KMS-11 (cell line): ENCODE measurements at regions not wholly inside any gene's neighbourhood (a gene's known extent, or its start where the extent isn't known, plus 50 kb on each side); places are given as distances from the start of the nearest gene placed in this dataset.

ENCODE experiments used
- H2AFZ ChIP-seq: fragments of 200-600 bp; sonication (generic); 2 replicates; pipeline ENCODE4 v1.6.1; 2016; ENCODE audit warnings: antibody characterized with exemption, mixed run types, low read depth
- H3K27ac ChIP-seq: fragments of 200-600 bp; sonication (generic); 2 replicates; pipeline ENCODE4 v1.6.1; 2016; ENCODE audit warnings: mild to moderate bottlenecking, mixed run types
- H3K27me3 ChIP-seq: fragments of 200-600 bp; sonication (generic); 2 replicates; pipeline ENCODE4 v1.6.1; 2017; ENCODE audit warnings: mild to moderate bottlenecking, low read depth, mixed run types, moderate library complexity; ENCODE audit not compliant: insufficient read depth
- H3K36me3 ChIP-seq: fragments of 200-600 bp; sonication (generic); 2 replicates; pipeline ENCODE4 v1.6.1; 2017; ENCODE audit warnings: mild to moderate bottlenecking, mixed run types; ENCODE audit not compliant: insufficient read depth
- H3K4me1 ChIP-seq: fragments of 200-600 bp; sonication (generic); 2 replicates; pipeline ENCODE4 v1.6.1; 2016; ENCODE audit warnings: mild to moderate bottlenecking, low read depth, mixed run types; ENCODE audit not compliant: poor library complexity, severe bottlenecking
- H3K4me2 ChIP-seq: fragments of 200-600 bp; sonication (generic); 2 replicates; pipeline ENCODE4 v1.7.0; 2016; ENCODE audit warnings: mild to moderate bottlenecking, mixed run types
- H3K4me3 ChIP-seq: fragments of 200-600 bp; sonication (generic); IDR thresholded peaks from 2 replicates; pipeline ENCODE4 v1.6.1; 2017; ENCODE audit warnings: low read depth, low read length, mixed read lengths; ENCODE audit not compliant: insufficient read depth
- H3K79me2 ChIP-seq: fragments of 200-600 bp; sonication (generic); 2 replicates; pipeline ENCODE4 v1.6.1; 2016; ENCODE audit warnings: low read depth, mixed run types; ENCODE audit not compliant: insufficient read depth
- H3K9ac ChIP-seq: fragments of 200-600 bp; sonication (generic); 2 replicates; pipeline ENCODE4 v1.6.1; 2016; ENCODE audit warnings: mild to moderate bottlenecking, mixed run types
- H4K20me1 ChIP-seq: fragments of 200-600 bp; sonication (generic); 2 replicates; pipeline ENCODE4 v1.6.1; 2016; ENCODE audit warnings: mild to moderate bottlenecking, mixed run types; ENCODE audit not compliant: insufficient read depth
- TF ChIP-seq, protein P1 (sequence below): fragments of 200-600 bp; sonication (generic); conservative IDR thresholded peaks from 2 replicates; pipeline ENCODE4 v1.6.1; 2017; ENCODE audit warnings: low read depth, mild to moderate bottlenecking, antibody characterized with exemption, low read length, moderate library complexity, mixed read lengths

DNA sequence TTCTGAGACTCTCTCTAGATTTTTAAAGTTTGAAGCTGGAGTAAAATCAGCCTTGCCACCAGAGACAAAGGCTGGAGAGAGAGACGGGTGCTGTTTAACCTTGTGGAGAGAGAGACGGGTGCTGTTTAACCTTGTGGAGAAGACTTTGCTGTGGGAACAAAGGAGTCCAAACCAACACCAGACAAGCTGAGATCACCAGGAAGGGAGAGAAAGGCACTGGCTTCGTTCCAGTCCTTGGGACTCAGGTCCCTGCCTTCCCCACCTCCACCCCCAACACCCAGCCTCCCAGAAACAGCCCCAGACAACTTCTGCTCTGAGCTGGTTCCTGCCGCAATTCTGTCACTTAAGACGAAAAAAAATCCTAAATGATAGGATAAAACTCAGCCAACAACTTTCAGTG, 1389.3 kb downstream of the AACS start:
- Histone ChIP-seq H3K4me1 (no peaks in the 10 kb centered on the region), H3K4me2 (no peak overlapping the region), H3K27ac (no peak overlapping the region), H3K27me3 (no peaks in the 10 kb centered on the region), H3K9ac (no peak overlapping the region), H4K20me1 (no peaks in the 10 kb centered on the region), H2AFZ (no peak overlapping the region), H3K4me3 (no peak overlapping the region), H3K36me3 (no peaks in the 10 kb centered on the region), H3K79me2 (no peaks in the 10 kb centered on the region)
- TF ChIP-seq, protein P1, sequence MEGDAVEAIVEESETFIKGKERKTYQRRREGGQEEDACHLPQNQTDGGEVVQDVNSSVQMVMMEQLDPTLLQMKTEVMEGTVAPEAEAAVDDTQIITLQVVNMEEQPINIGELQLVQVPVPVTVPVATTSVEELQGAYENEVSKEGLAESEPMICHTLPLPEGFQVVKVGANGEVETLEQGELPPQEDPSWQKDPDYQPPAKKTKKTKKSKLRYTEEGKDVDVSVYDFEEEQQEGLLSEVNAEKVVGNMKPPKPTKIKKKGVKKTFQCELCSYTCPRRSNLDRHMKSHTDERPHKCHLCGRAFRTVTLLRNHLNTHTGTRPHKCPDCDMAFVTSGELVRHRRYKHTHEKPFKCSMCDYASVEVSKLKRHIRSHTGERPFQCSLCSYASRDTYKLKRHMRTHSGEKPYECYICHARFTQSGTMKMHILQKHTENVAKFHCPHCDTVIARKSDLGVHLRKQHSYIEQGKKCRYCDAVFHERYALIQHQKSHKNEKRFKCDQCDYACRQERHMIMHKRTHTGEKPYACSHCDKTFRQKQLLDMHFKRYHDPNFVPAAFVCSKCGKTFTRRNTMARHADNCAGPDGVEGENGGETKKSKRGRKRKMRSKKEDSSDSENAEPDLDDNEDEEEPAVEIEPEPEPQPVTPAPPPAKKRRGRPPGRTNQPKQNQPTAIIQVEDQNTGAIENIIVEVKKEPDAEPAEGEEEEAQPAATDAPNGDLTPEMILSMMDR: no peak

DNA sequence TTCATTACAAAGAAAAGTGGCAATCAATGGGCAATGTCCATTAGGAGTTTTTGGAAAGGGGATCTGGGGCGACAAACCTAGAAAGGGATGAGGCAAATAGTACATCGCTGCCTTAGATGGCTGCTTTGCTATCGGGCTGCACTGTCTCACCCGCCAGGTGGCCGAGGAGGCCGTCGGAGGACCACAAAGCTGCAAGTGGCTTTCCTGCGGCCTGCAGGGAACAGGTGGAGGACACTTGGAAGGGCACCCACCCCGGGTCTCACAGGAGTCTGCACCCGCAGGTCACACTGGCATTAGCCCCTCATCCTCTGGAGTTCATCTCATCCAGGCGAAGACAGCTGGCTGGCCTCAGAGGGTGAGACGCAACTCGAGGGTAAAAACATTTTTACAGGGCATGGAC, 1392.5 kb downstream of the AACS start:
- H3K4me3 ChIP-seq: no peak overlapping the region
- no peaks in the 10 kb centered on the region for H3K4me1 ChIP-seq
- H3K9ac ChIP-seq: no peak overlapping the region
- H3K27me3 ChIP-seq: no peaks in the 10 kb centered on the region
- no peaks in the 10 kb centered on the region for H4K20me1 ChIP-seq
- H3K79me2 ChIP-seq: no peaks in the 10 kb centered on the region
- no peak overlapping the region for H3K4me2 ChIP-seq
- TF ChIP-seq, protein P1: no peak
- no peaks in the 10 kb centered on the region for H3K36me3 ChIP-seq
- no peak overlapping the region for H3K27ac ChIP-seq
- H2AFZ ChIP-seq: no peak overlapping the region

DNA sequence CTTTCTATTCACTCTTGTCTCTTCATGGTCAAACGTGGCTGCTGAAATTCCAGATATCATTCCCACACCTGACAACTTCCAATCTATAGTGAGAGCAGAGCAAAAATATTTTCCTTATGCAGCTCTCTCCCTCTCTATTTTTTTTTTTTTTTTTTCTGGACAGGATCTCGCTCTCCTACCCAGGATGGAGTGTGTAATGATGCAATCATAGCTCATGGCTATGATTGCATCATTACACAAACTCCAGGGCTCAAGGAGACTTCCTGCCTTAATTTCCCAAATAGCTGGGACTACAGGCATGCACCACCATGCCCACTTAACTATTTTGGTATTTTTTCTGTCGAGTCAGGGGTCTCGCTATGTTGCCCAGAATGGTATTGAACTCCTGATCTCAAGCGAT, 1398.9 kb downstream of the AACS start:
- Histone ChIP-seq H3K27ac (no peak overlapping the region), H3K9ac (no peak overlapping the region), H3K4me1 (no peaks in the 10 kb centered on the region), H2AFZ (no peak overlapping the region), H3K27me3 (no peaks in the 10 kb centered on the region), H3K4me2 (no peak overlapping the region), H3K79me2 (no peaks in the 10 kb centered on the region), H3K36me3 (no peaks in the 10 kb centered on the region), H3K4me3 (no peak overlapping the region), H4K20me1 (no peaks in the 10 kb centered on the region)
- TF ChIP-seq, protein P1: no peak

DNA sequence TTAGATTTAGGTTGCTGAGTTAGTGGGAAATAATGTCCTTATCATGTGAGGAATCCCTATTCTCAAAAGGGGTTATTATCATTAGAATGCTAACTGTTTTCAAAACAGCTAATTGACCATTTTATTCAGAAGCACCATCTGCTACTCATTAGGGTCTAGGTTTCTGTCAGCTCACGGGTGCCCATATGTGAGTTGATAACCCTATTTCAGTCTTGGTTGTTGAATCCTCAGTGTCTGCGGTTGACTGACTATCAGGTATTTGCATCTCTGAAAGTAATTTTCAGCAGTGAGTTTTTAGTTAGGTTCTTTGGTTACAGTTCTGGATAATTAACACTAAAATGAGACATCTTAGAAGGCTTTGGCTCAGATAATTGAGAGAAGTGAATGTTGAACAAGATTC, 1404.0 kb downstream of the AACS start:
- TF ChIP-seq, protein P1: no peak
- H3K4me1 ChIP-seq: no peaks in the 10 kb centered on the region
- H3K79me2 ChIP-seq: no peaks in the 10 kb centered on the region
- H2AFZ ChIP-seq: no peak overlapping the region
- H3K4me2 ChIP-seq: no peak overlapping the region
- H3K9ac ChIP-seq: no peak overlapping the region
- no peaks in the 10 kb centered on the region for H3K36me3 ChIP-seq
- H3K27me3 ChIP-seq: no peaks in the 10 kb centered on the region
- no peak overlapping the region for H3K27ac ChIP-seq
- H3K4me3 ChIP-seq: no peak overlapping the region
- no peaks in the 10 kb centered on the region for H4K20me1 ChIP-seq

DNA sequence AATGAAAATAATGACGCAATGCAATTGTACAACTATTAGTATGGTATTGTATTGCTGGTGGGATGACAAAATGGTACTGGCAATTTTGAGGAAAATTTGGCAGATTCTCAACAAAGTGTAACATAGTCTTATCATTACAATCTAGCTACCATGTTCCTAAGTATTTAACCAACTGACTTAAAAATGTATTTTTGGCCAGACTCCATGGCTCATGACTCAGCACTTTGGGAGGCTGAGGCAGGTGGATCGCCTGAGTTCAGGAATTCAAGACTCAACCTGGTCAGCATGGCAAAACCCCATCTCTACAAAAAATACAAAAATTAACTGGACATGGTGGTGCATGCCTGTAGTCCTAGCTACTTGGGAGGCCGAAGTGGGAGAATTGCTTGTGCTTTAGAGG, 1409.5 kb downstream of the AACS start:
- Histone ChIP-seq H3K79me2 (no peaks in the 10 kb centered on the region), H3K27ac (no peak overlapping the region)

More for the DNA sequence above, 1409.5 kb downstream of the AACS start:
- Histone ChIP-seq H4K20me1 (no peaks in the 10 kb centered on the region), H2AFZ (no peak overlapping the region), H3K4me2 (no peak overlapping the region), H3K27me3 (no peaks in the 10 kb centered on the region), H3K9ac (no peak overlapping the region), H3K4me1 (no peaks in the 10 kb centered on the region), H3K36me3 (no peaks in the 10 kb centered on the region), H3K4me3 (no peak overlapping the region)
- TF ChIP-seq, protein P1: no peak
